Lower leg skin (tissue), 3 donors: ENCODE measurements at regions not wholly inside any gene's neighbourhood (a gene's known extent, or its start where the extent isn't known, plus 50 kb on each side); places are given as distances from the start of the nearest gene placed in this dataset.
"Not testable (repeated sequence)": the region's sequence is repeated elsewhere in the genome, so short reads cannot be mapped to it uniquely, and the experiment has no call there.

Source experiments
- DNase-seq, 2 donors: peaks; one replicate each; pipeline ENCODE4 v3.0.0-alpha.2; 2019; ENCODE audit warnings: low spot score in 2 of 2
- H3K4me3 ChIP-seq: fragments of 200-600 bp; sonication (generic); 2 replicates; pipeline ENCODE4 v1.5.1; 2017; ENCODE audit warnings: mild to moderate bottlenecking, low read depth; ENCODE audit not compliant: poor library complexity, severe bottlenecking
- WGBS, 2 donors: methylation state at CpG; one replicate each; pipeline ENCODE4 v1.1.5; 2018; 5-methylcytosine and 5-hydroxymethylcytosine counted together
- intact Hi-C: fragments of 100-400 bp; cut with DNase I; formaldehyde crosslinking; loops from one replicate; pipeline ENCODE4 v1.15.0; 2023; ENCODE audit warnings: low total_unique reads

GRCh38 chr15:22519213-22519612 is 60.5 kb downstream of the GOLGA6L22 start:
- H3K4me3 ChIP-seq, intact Hi-C loops, DNase-seq: not testable (repeated sequence)
- no CpG with 5 or more reads among the region's 4 CpGs for WGBS, 2 donors

DNA sequence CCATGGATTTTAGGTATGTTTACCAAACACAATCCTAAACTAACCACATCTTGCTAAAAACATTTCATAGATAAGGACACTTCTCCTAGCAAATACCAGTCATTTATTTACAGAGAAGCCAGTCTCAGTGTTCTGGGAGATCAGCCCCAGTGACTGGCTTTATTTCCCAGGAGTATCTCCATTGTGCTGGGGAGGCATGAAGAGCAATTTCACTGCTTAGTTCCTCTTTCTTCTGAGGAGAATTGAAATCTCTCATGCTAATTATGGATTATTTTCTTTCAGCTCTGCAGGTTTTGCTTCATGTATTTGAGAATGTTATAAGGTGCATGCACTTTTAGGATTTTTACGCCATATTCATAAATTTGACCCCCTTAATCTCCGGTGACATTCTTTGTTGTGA is 67.8 kb downstream of the GOLGA6L22 start:
- DNase-seq, H3K4me3 ChIP-seq, intact Hi-C loops: not testable (repeated sequence)
- WGBS, 2 donors, result no CpG with 5 or more reads among the region's 2 CpGs

- intact Hi-C loops, DNase-seq, H3K4me3 ChIP-seq: not testable (repeated sequence)
- 61 to 73% methylated on average over 3 of the region's 4 CpGs for WGBS, 2 donors
These were observed 68.3 kb downstream of the GOLGA6L22 start for GRCh38 chr15:22527016-22527415.

DNA sequence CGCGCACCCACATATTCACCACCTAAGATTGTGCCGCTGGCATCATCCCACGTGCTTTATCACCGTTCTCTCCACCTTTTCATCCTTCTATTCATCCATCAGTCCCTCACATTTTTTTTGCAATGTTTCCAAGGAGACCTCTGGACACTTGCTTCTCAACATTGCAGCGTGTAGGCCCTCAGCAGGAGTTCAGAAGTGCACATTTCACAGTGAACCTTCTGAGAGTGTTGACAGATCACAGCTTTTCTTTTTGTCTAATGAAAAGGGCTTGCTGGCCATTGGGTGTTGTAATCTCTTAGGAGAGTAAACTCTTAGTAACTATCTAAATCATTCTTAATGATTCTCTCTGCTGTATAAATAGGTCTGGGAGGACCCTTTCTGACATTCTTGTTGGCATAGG is 70.5 kb downstream of the GOLGA6L22 start:
- H3K4me3 ChIP-seq, DNase-seq, intact Hi-C loops: not testable (repeated sequence)
- WGBS, 2 donors, result no CpG with 5 or more reads among the region's 6 CpGs

GRCh38 chr15:22559701-22560100 is 101.0 kb downstream of the GOLGA6L22 start:
- peak in 1 of 2 donors; percentile 29 for DNase-seq
- intact Hi-C loops, H3K4me3 ChIP-seq: not testable (repeated sequence)
- WGBS, 2 donors, result 92 to 93% methylated on average over 8 to 11 of the region's 13 CpGs

GRCh38 chr15:22561716-22562115 is 103.0 kb downstream of the GOLGA6L22 start:
- DNase-seq, H3K4me3 ChIP-seq, intact Hi-C loops: not testable (repeated sequence)
- no CpG with 5 or more reads among the region's 10 CpGs for WGBS, 2 donors

GRCh38 chr15:22566510-22566909 is 107.8 kb downstream of the GOLGA6L22 start:
- intact Hi-C loops, DNase-seq, H3K4me3 ChIP-seq: not testable (repeated sequence)
- no CpG with 5 or more reads among the region's 7 CpGs for WGBS, 2 donors

DNA sequence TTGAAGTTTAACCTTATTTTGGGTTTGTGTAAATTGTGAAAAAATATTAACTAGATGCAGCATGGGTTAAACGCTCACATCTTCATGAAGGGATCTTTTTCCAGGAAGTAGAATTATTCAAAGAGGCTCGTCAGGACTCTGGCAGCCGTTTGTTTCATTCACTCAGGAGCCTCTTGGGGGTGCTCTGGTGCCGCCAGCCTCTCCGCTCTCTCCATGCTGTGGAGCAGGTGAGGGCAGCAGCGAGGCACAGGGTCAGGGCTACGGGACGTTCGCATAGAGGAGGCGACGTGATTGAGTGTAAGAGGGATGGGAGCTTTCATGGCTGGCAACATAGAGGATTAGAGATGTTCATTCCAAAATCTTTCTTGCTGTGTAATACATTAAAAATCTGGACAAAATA is 110.8 kb downstream of the GOLGA6L22 start:
- intact Hi-C loops, DNase-seq, H3K4me3 ChIP-seq: not testable (repeated sequence)
- no CpG with 5 or more reads among the region's 11 CpGs for WGBS, 2 donors

- intact Hi-C loops, DNase-seq, H3K4me3 ChIP-seq: not testable (repeated sequence)
- WGBS, 2 donors, result 86 to 87% methylated on average over 3 of the region's 6 CpGs
These were observed 113.5 kb downstream of the GOLGA6L22 start for GRCh38 chr15:22572152-22572735.

DNA sequence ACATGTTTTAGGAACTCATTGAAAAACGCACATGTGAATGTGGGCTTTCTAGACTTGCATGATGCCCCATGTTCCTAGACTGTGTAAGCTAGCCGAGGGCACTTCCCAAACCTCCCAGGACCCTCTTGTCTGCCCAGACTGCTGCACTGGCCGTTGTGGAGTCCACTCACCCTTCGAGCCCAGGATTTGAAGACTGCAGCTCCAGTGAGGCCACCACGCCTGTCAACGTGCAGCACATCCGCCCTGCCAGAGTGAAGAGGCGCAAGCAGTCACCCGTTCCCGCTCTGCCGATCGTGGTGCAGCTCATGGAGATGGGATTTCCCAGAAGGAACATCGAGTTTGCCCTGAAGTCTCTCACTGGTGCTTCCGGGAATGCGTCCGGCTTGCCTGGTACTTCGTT is 114.1 kb downstream of the GOLGA6L22 start:
- WGBS, 2 donors, result 94 to 97% methylated on average over 12 to 17 of the region's 17 CpGs
- peak in 1 of 2 donors; percentile 68 for DNase-seq
- H3K4me3 ChIP-seq, intact Hi-C loops: not testable (repeated sequence)

GRCh38 chr15:22577828-22578227 is 119.1 kb downstream of the GOLGA6L22 start:
- intact Hi-C loops, DNase-seq, H3K4me3 ChIP-seq: not testable (repeated sequence)
- WGBS, 2 donors, result 100% methylated on average over 2 of the region's 4 CpGs

GRCh38 chr15:22579213-22579612 is 120.5 kb downstream of the GOLGA6L22 start:
- 100% methylated on average over 1 of the region's 2 CpGs; no CpG with 5 or more reads in 1 of the 2 donors for WGBS, 2 donors
- intact Hi-C loops, result not testable (repeated sequence)

DNA sequence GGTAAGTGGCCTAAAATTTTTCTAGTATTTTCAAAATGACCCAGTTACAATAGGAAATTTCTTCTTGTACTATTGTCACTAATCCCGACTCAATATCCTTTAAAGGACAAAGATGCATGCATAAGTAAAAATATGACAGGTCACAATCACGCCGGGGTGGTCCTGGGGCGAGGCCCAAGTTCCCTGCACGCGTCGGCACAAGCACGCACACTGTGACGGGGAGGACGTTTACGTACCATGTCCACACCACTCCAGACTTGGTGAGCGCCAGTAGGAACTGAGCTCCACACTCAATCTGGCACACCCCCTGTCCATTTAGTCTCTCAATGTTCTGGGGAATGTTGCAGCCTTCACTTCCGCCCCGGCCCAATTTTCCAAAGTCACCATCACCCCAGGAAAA is 128.7 kb downstream of the GOLGA6L22 start:
- intact Hi-C loops, DNase-seq, H3K4me3 ChIP-seq: not testable (repeated sequence)
- WGBS, 2 donors, result 96 to 97% methylated on average over 11 of the region's 14 CpGs

More at GRCh38 chr15:22579213-22579612, 120.5 kb downstream of the GOLGA6L22 start:
- not testable (repeated sequence) for H3K4me3 ChIP-seq, DNase-seq

GRCh38 chr15:22598552-22598951 is 139.8 kb downstream of the GOLGA6L22 start:
- H3K4me3 ChIP-seq, intact Hi-C loops: not testable (repeated sequence)
- DNase-seq, result peak in 1 of 2 donors; percentile 65
- WGBS, 2 donors, result 95% methylated on average over 11 to 13 of the region's 14 CpGs

GRCh38 chr15:22599526-22600320 is 141.0 kb downstream of the GOLGA6L22 start:
- DNase-seq, intact Hi-C loops, H3K4me3 ChIP-seq: not testable (repeated sequence)
- WGBS, 2 donors, result 93 to 94% methylated on average over 30 of the region's 30 CpGs
